HL-60 (cell line): ENCODE measurements at regions not wholly inside any gene's neighbourhood (a gene's known extent, or its start where the extent isn't known, plus 50 kb on each side); places are given as distances from the start of the nearest gene placed in this dataset.
"Not testable (repeated sequence)": the region's sequence is repeated elsewhere in the genome, so short reads cannot be mapped to it uniquely, and the experiment has no call there.

Experiments
- CTCF ChIP-seq: IDR thresholded peaks from one replicate; pipeline ENCODE4 v1.5.1; 2011; ENCODE audit warnings: low read length, control low read depth, inconsistent platforms; ENCODE audit not compliant: insufficient read depth
- GABPA ChIP-seq: IDR thresholded peaks from 2 replicates; pipeline ENCODE4 v1.6.1; 2012; ENCODE audit warnings: low read depth
- POLR2AphosphoS5 ChIP-seq: IDR thresholded peaks from 2 replicates; pipeline ENCODE4 v1.6.1; 2012; ENCODE audit warnings: low read depth
- SPI1 ChIP-seq: IDR thresholded peaks from 2 replicates; pipeline ENCODE4 v1.6.1; 2012; ENCODE audit warnings: low read depth, mild to moderate bottlenecking, borderline replicate concordance
- TF ChIP-seq, protein P1 (sequence below): IDR thresholded peaks from 2 replicates; pipeline ENCODE4 v1.6.1; 2012; ENCODE audit warnings: low read depth; ENCODE audit not compliant: insufficient replicate concordance

- not testable (repeated sequence) for TF ChIP-seq POLR2AphosphoS5, CTCF, GABPA, SPI1
- TF ChIP-seq, protein P1, sequence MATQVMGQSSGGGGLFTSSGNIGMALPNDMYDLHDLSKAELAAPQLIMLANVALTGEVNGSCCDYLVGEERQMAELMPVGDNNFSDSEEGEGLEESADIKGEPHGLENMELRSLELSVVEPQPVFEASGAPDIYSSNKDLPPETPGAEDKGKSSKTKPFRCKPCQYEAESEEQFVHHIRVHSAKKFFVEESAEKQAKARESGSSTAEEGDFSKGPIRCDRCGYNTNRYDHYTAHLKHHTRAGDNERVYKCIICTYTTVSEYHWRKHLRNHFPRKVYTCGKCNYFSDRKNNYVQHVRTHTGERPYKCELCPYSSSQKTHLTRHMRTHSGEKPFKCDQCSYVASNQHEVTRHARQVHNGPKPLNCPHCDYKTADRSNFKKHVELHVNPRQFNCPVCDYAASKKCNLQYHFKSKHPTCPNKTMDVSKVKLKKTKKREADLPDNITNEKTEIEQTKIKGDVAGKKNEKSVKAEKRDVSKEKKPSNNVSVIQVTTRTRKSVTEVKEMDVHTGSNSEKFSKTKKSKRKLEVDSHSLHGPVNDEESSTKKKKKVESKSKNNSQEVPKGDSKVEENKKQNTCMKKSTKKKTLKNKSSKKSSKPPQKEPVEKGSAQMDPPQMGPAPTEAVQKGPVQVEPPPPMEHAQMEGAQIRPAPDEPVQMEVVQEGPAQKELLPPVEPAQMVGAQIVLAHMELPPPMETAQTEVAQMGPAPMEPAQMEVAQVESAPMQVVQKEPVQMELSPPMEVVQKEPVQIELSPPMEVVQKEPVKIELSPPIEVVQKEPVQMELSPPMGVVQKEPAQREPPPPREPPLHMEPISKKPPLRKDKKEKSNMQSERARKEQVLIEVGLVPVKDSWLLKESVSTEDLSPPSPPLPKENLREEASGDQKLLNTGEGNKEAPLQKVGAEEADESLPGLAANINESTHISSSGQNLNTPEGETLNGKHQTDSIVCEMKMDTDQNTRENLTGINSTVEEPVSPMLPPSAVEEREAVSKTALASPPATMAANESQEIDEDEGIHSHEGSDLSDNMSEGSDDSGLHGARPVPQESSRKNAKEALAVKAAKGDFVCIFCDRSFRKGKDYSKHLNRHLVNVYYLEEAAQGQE, result not testable (repeated sequence)
Observed at GRCh38 chr1:146660242-146660641, 277.9 kb upstream of the NBPF12 start.
